ENCODE measurements at regions not wholly inside any gene's neighbourhood (a gene's known extent, or its start where the extent isn't known, plus 50 kb on each side); places are given as distances from the start of the nearest gene placed in this dataset.

GRCh38 chr13:106187501-106188095, 347.9 kb downstream of the EFNB2 start:
- Histone ChIP-seq H2AFZ (ENCODE audit: low read length) (no peak overlapping the region), H3K4me1 (ENCODE audit: control insufficient read depth, extremely low read depth, insufficient read depth, low read length) (no peaks in the 10 kb centered on the region), H3K27ac (ENCODE audit: insufficient read depth, low read length) (no peak overlapping the region), H3K36me3 (ENCODE audit: control insufficient read depth, insufficient read depth, low read length) (no peaks in the 10 kb centered on the region), H3K79me2 (ENCODE audit: control insufficient read depth, insufficient read depth, low read length) (no peaks in the 10 kb centered on the region), H3K9ac (ENCODE audit: insufficient read depth, low read length) (no peak overlapping the region), H3K9me3 (ENCODE audit: control insufficient read depth, insufficient read depth, low read depth, low read length) (no peaks in the 10 kb centered on the region), H3K4me3 (replicated peaks in 1 of 4; ENCODE audit: control extremely low read depth in 1 of 4, insufficient read depth in 1 of 4, low read depth in 3 of 4, low read length in 4 of 4) (no peak overlapping the region), H3K27me3 (ENCODE audit: control insufficient read depth, insufficient read depth, low read length) (no peaks in the 10 kb centered on the region), H3K4me2 (ENCODE audit: extremely low read depth, insufficient read depth, low read length) (no peak overlapping the region), H4K20me1 (ENCODE audit: control insufficient read depth, extremely low read depth, insufficient read depth, low read length) (no peaks in the 10 kb centered on the region)
- no peak for DNase-seq (ENCODE audit: low read depth in 2 of 2)
- TF ChIP-seq EZH2 (IDR thresholded peaks at IDR 0.05; ENCODE audit: low read length, missing control alignments) (no peak), CTCF (conservative IDR thresholded peaks at IDR 0.05 in 1 of 2, IDR thresholded peaks at IDR 0.05 in 1 of 2; ENCODE audit: low read depth in 1 of 2, low read length in 2 of 2) (no peak)

- H3K4me1 ChIP-seq (ENCODE audit: control insufficient read depth, extremely low read depth, insufficient read depth, low read length): peaks cover 3% of the 10 kb centered on the region
- no peak for TF ChIP-seq EZH2 (IDR thresholded peaks at IDR 0.05; ENCODE audit: low read length, missing control alignments)
- no peak for TF ChIP-seq CTCF (conservative IDR thresholded peaks at IDR 0.05 in 1 of 2, IDR thresholded peaks at IDR 0.05 in 1 of 2; ENCODE audit: low read depth in 1 of 2, low read length in 2 of 2)
- H3K36me3 ChIP-seq (ENCODE audit: control insufficient read depth, insufficient read depth, low read length): no peaks in the 10 kb centered on the region
- no peaks in the 10 kb centered on the region for H3K79me2 ChIP-seq (ENCODE audit: control insufficient read depth, insufficient read depth, low read length)
- H3K27me3 ChIP-seq (ENCODE audit: control insufficient read depth, insufficient read depth, low read length): no peaks in the 10 kb centered on the region
- no peak overlapping the region for H2AFZ ChIP-seq (ENCODE audit: low read length)
- H3K9me3 ChIP-seq (ENCODE audit: control insufficient read depth, insufficient read depth, low read depth, low read length): no peaks in the 10 kb centered on the region
- H3K27ac ChIP-seq (ENCODE audit: insufficient read depth, low read length): no peak overlapping the region
- H3K9ac ChIP-seq (ENCODE audit: insufficient read depth, low read length): no peak overlapping the region
- no peaks in the 10 kb centered on the region for H4K20me1 ChIP-seq (ENCODE audit: control insufficient read depth, extremely low read depth, insufficient read depth, low read length)
- peak in 1 of 2 donors; percentile 46 for DNase-seq (ENCODE audit: low read depth in 2 of 2)
- no peak overlapping the region for H3K4me3 ChIP-seq (replicated peaks in 1 of 4; ENCODE audit: control extremely low read depth in 1 of 4, insufficient read depth in 1 of 4, low read depth in 3 of 4, low read length in 4 of 4)
- H3K4me2 ChIP-seq (ENCODE audit: extremely low read depth, insufficient read depth, low read length): no peak overlapping the region
Observed at GRCh38 chr13:106187101-106187500, 348.4 kb downstream of the EFNB2 start.

- no peak overlapping the region for H2AFZ ChIP-seq (ENCODE audit: low read length)
- no peak overlapping the region for H3K9ac ChIP-seq (ENCODE audit: insufficient read depth, low read length)
- no peaks in the 10 kb centered on the region for H4K20me1 ChIP-seq (ENCODE audit: control insufficient read depth, extremely low read depth, insufficient read depth, low read length)
- H3K4me3 ChIP-seq (replicated peaks in 1 of 4; ENCODE audit: control extremely low read depth in 1 of 4, insufficient read depth in 1 of 4, low read depth in 3 of 4, low read length in 4 of 4): no peak overlapping the region
- no peaks in the 10 kb centered on the region for H3K9me3 ChIP-seq (ENCODE audit: control insufficient read depth, insufficient read depth, low read depth, low read length)
- no peak overlapping the region for H3K27ac ChIP-seq (ENCODE audit: insufficient read depth, low read length)
- TF ChIP-seq CTCF (conservative IDR thresholded peaks at IDR 0.05 in 1 of 2, IDR thresholded peaks at IDR 0.05 in 1 of 2; ENCODE audit: low read depth in 1 of 2, low read length in 2 of 2) (no peak), EZH2 (IDR thresholded peaks at IDR 0.05; ENCODE audit: low read length, missing control alignments) (no peak)
- H3K27me3 ChIP-seq (ENCODE audit: control insufficient read depth, insufficient read depth, low read length): no peaks in the 10 kb centered on the region
- DNase-seq (ENCODE audit: low read depth in 2 of 2): peak in 1 of 2 donors; percentile 92
- H3K36me3 ChIP-seq (ENCODE audit: control insufficient read depth, insufficient read depth, low read length): no peaks in the 10 kb centered on the region
- H3K4me1 ChIP-seq (ENCODE audit: control insufficient read depth, extremely low read depth, insufficient read depth, low read length): peaks cover 3% of the 10 kb centered on the region
- H3K79me2 ChIP-seq (ENCODE audit: control insufficient read depth, insufficient read depth, low read length): no peaks in the 10 kb centered on the region
- H3K4me2 ChIP-seq (ENCODE audit: extremely low read depth, insufficient read depth, low read length): no peak overlapping the region
Observed at GRCh38 chr13:106186366-106187030, 349.0 kb downstream of the EFNB2 start.
